ENCODE measurements at regions not wholly inside any gene's neighbourhood (a gene's known extent, or its start where the extent isn't known, plus 50 kb on each side); places are given as distances from the start of the nearest gene placed in this dataset.

DNA sequence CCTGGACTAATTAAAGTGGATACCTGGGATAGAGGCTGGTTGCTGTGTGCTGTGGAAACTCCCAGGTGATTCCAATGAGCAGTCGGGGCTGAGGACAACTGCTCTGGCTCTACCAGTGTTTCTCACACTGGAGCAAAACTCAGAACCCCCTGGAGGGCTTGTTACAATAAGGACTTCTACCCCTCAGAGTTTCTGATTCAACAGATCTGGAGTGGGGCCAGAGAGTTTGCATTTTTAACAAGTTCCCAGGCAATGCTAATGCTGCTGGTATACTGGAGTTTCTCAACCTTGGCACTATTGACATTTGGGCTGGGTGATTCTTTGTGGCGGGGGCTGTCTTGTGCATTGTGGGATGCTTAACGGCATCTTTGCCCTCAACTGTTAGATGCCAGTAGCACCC lies 353.7 kb downstream of the MIAT start:
- Histone ChIP-seq H3K27me3 (ENCODE audit: control insufficient read depth, insufficient read depth, low read length) (peaks cover 15% of the 10 kb centered on the region), H3K9me3 (replicated peaks; ENCODE audit: control insufficient read depth, low read depth, low read length) (peaks cover 6% of the 10 kb centered on the region), H3K4me3 (ENCODE audit: low read length) (no peak overlapping the region), H3K36me3 (ENCODE audit: control insufficient read depth, insufficient read depth, low read length) (no peaks in the 10 kb centered on the region), H3K4me1 (ENCODE audit: control insufficient read depth, insufficient read depth, low read length) (no peaks in the 10 kb centered on the region), H3K27ac (ENCODE audit: low read length) (no peak overlapping the region)
- no peak for DNase-seq
- WGBS (ENCODE audit: insufficient coverage): no CpG with 5 or more reads among the region's 3 CpGs

DNA sequence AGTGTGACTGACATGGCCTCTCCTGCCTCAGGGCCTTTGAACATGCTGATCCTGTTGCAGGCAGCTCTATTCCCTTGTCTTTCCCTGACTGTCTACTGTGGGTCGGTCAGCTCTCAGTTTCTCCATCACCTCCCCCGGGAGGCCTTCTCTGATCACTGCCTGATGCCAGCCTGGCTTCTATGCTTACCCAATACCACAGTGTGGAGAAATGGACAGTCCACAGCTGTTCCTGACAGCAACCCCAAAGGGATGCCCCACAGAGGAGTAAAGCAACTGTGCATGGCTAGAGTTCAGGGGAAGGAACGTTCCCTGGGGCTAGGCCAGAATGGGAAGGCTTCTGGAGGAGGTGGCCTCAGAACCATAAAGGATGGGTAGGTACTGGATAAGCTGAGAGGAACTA lies 354.3 kb downstream of the MIAT start:
- Histone ChIP-seq H3K9me3 (replicated peaks; ENCODE audit: control insufficient read depth, low read depth, low read length) (peaks cover 6% of the 10 kb centered on the region), H3K4me1 (ENCODE audit: control insufficient read depth, insufficient read depth, low read length) (no peaks in the 10 kb centered on the region), H3K27ac (ENCODE audit: low read length) (no peak overlapping the region), H3K36me3 (ENCODE audit: control insufficient read depth, insufficient read depth, low read length) (no peaks in the 10 kb centered on the region), H3K4me3 (ENCODE audit: low read length) (no peak overlapping the region), H3K27me3 (ENCODE audit: control insufficient read depth, insufficient read depth, low read length) (peaks cover 16% of the 10 kb centered on the region)
- DNase-seq: no peak
- 44% methylated on average over 2 of the region's 3 CpGs for WGBS (ENCODE audit: insufficient coverage)

DNA sequence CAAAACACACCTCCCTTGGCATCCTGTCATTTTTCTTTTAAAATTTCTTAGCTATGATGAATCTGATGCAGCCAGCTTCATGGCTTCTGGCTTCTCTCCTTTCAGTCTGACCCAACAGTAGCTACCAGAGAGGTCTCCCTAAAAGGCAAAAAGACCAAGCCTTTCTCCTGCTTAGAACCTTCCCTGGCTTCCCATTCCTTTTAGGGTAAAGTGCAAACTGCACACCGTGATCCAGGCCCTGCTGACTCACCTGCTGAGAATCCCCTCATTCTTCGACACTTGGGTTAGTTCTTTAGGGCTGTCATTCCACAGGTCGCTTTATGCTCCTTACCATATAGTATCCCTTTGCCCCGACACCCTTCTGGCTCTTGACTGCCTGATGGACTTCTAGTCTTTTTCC lies 362.4 kb downstream of the MIAT start:
- H3K9me3 ChIP-seq (replicated peaks; ENCODE audit: control insufficient read depth, low read depth, low read length): no peaks in the 10 kb centered on the region
- H3K27me3 ChIP-seq (ENCODE audit: control insufficient read depth, insufficient read depth, low read length): peaks cover 13% of the 10 kb centered on the region
- WGBS (ENCODE audit: insufficient coverage): 80% methylated on average over 2 of the region's 4 CpGs
- H3K4me1 ChIP-seq (ENCODE audit: control insufficient read depth, insufficient read depth, low read length): no peaks in the 10 kb centered on the region
- no peaks in the 10 kb centered on the region for H3K36me3 ChIP-seq (ENCODE audit: control insufficient read depth, insufficient read depth, low read length)
- H3K27ac ChIP-seq (ENCODE audit: low read length): no peak overlapping the region
- DNase-seq: no peak
- H3K4me3 ChIP-seq (ENCODE audit: low read length): no peak overlapping the region

DNA sequence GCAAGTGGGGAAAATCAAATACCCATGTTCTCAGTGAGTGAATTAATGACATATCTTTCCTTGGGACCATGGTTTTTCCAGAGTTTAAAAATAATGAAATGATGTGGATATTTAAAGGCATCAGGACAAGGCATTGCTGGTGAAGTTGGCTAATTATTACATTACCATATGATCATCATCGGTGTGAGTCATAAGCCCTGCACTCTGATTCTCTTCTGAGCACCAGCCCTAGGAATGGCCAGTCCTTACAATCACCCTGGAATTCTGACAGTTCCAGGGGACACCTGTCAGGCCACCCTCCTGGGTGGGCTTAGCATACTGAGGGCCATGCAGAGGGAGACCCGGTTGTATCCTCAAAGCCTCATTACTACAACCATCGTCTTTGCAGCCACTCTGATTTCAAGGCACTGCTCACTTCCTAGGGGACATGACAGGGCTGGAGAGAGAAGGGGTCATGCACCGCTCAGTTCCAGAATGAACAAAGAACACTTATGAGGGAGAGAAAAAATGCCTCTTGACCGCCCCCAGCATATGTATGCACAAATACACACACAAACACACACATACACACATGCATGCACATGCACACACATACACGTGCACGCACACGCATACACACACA lies 365.0 kb downstream of the MIAT start:
- no peaks in the 10 kb centered on the region for H3K4me1 ChIP-seq (ENCODE audit: control insufficient read depth, insufficient read depth, low read length)
- peaks cover 14% of the 10 kb centered on the region for H3K27me3 ChIP-seq (ENCODE audit: control insufficient read depth, insufficient read depth, low read length)
- no peak overlapping the region for H3K27ac ChIP-seq (ENCODE audit: low read length)
- no peaks in the 10 kb centered on the region for H3K9me3 ChIP-seq (replicated peaks; ENCODE audit: control insufficient read depth, low read depth, low read length)
- no peak for DNase-seq
- WGBS (ENCODE audit: insufficient coverage): 58% methylated on average over 4 of the region's 8 CpGs
- no peak overlapping the region for H3K4me3 ChIP-seq (ENCODE audit: low read length)
- H3K36me3 ChIP-seq (ENCODE audit: control insufficient read depth, insufficient read depth, low read length): no peaks in the 10 kb centered on the region

DNA sequence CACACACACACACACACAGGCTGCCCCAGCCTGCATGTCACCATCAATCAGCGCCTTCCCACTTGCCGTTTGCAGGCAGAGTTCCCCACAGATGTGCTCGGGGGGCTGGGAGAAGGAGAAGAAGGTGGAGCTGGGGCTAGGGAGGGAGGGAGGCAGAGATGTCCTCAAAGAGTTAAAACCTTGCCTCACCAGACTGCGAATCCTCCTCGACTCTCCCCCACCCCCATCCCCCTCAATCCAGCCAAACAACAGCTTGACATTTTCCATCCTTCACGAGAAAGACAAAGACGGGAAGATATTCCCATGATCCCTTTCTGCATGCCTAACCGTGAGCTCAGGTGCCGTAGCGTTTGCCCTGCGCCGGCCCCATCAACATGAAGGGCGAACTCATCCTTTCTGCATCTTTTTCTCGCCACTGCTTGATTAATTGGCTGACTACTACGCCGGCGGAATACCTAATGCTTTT lies 365.5 kb downstream of the MIAT start:
- Histone ChIP-seq H3K27me3 (ENCODE audit: control insufficient read depth, insufficient read depth, low read length) (peaks cover 14% of the 10 kb centered on the region), H3K36me3 (ENCODE audit: control insufficient read depth, insufficient read depth, low read length) (no peaks in the 10 kb centered on the region), H3K4me1 (ENCODE audit: control insufficient read depth, insufficient read depth, low read length) (no peaks in the 10 kb centered on the region), H3K9me3 (replicated peaks; ENCODE audit: control insufficient read depth, low read depth, low read length) (no peaks in the 10 kb centered on the region), H3K4me3 (ENCODE audit: low read length) (no peak overlapping the region), H3K27ac (ENCODE audit: low read length) (no peak overlapping the region)
- 32% methylated on average over 14 of the region's 17 CpGs for WGBS (ENCODE audit: insufficient coverage)
- DNase-seq: no peak

DNA sequence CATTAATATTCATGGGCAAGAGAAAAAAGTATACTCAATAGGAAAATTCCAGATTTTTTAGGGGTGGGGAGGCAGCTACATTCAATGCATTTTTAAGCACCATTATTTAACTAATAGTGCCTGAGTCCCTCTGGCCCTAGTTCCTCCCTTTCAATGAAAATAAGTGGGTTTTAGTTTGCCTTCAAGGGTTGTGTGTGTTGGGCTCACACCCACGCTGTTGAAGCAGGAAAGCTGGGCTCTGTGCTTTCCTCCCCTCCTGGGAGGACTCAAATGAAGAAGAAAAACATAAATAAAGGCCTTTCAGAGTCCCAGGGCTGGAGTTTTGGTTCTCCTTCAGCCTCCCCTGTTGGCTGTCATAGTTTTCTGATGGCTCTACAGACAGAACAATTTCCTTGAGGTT lies 366.2 kb downstream of the MIAT start:
- H3K4me1 ChIP-seq (ENCODE audit: control insufficient read depth, insufficient read depth, low read length): no peaks in the 10 kb centered on the region
- DNase-seq: no peak
- H3K27me3 ChIP-seq (ENCODE audit: control insufficient read depth, insufficient read depth, low read length): peaks cover 14% of the 10 kb centered on the region
- no CpG with 5 or more reads among the region's 1 CpG for WGBS (ENCODE audit: insufficient coverage)
- H3K36me3 ChIP-seq (ENCODE audit: control insufficient read depth, insufficient read depth, low read length): no peaks in the 10 kb centered on the region
- H3K9me3 ChIP-seq (replicated peaks; ENCODE audit: control insufficient read depth, low read depth, low read length): no peaks in the 10 kb centered on the region
- H3K4me3 ChIP-seq (ENCODE audit: low read length): no peak overlapping the region
- H3K27ac ChIP-seq (ENCODE audit: low read length): no peak overlapping the region

DNA sequence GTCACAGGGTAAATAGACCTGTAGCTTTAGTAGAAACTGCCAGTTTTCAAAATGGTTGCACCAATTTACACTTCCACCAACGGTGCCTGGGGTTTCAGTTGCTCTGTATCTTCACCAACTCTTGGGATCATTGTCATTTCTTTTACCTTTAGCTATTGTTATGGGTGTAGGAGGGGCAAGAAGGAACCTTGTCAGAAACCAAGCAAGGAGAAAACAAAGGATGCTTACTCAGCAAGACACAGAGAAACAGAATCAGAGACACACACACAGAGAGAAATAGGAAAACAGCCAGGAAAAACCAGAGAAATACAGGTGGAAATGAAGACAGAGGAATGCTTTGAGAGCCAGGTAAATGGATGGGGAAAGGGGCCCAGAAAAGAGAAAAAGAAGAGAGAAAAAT lies 367.6 kb downstream of the MIAT start:
- DNase-seq: no peak
- Histone ChIP-seq H3K4me3 (ENCODE audit: low read length) (no peak overlapping the region), H3K36me3 (ENCODE audit: control insufficient read depth, insufficient read depth, low read length) (no peaks in the 10 kb centered on the region), H3K27ac (ENCODE audit: low read length) (no peak overlapping the region), H3K27me3 (ENCODE audit: control insufficient read depth, insufficient read depth, low read length) (peaks cover 10% of the 10 kb centered on the region), H3K4me1 (ENCODE audit: control insufficient read depth, insufficient read depth, low read length) (no peaks in the 10 kb centered on the region), H3K9me3 (replicated peaks; ENCODE audit: control insufficient read depth, low read depth, low read length) (peaks cover 4% of the 10 kb centered on the region)
- WGBS (ENCODE audit: insufficient coverage): no CpG with 5 or more reads among the region's 1 CpG

DNA sequence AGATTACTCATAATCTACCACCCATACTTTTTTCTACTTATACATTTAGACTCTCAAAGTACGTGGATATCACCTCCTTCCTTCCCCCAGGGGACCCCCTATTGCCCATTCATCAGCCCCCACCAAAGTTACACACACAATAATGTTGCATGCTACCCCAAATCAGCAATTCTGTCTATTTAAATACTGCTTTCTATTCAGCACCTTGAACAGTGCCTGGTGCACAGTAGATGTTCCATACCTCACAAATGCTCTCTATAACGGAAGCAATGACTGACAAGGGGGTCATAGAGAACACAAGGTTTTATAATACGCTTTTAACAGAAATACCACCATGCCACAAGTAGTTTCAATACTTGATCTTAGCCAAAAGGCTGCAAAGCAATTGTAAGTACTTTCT lies 370.7 kb downstream of the MIAT start:
- Histone ChIP-seq H3K36me3 (ENCODE audit: control insufficient read depth, insufficient read depth, low read length) (no peaks in the 10 kb centered on the region), H3K4me3 (ENCODE audit: low read length) (no peak overlapping the region), H3K9me3 (replicated peaks; ENCODE audit: control insufficient read depth, low read depth, low read length) (peaks cover 4% of the 10 kb centered on the region), H3K27ac (ENCODE audit: low read length) (no peak overlapping the region), H3K4me1 (ENCODE audit: control insufficient read depth, insufficient read depth, low read length) (peaks cover 12% of the 10 kb centered on the region), H3K27me3 (ENCODE audit: control insufficient read depth, insufficient read depth, low read length) (peaks cover 20% of the 10 kb centered on the region)
- no peak for DNase-seq
- WGBS (ENCODE audit: insufficient coverage): 36% methylated on average over 1 of the region's 3 CpGs

DNA sequence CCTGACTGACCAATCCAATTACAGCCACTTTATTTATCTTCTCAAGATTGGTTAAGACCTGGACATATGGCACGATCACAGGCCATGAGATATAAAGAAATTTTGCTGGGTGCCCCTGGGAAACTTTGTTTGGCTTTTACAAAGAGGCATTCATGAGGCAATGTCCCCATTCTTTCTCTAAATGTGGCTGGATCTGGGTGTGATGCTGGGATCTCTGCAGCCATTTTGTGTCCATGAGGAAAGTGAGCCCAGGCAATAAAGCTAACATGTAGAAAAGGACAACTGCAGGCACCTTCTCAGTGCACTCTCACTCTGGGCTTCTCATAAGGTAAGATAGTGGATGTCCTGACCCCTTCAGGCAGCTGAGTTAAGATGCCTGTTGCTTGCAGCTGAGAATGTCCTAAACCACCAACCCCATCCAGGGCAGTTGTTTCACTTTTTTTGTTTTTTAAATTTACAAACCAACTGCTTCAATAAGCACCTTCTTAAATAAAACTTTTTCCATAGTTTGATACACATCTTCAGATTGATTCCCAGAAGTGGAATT lies 372.3 kb downstream of the MIAT start:
- WGBS (ENCODE audit: insufficient coverage): no CpG with 5 or more reads among the region's 1 CpG
- Histone ChIP-seq H3K9me3 (replicated peaks; ENCODE audit: control insufficient read depth, low read depth, low read length) (peaks cover 4% of the 10 kb centered on the region), H3K4me3 (ENCODE audit: low read length) (no peak overlapping the region), H3K4me1 (ENCODE audit: control insufficient read depth, insufficient read depth, low read length) (peaks cover 12% of the 10 kb centered on the region), H3K27ac (ENCODE audit: low read length) (no peak overlapping the region), H3K36me3 (ENCODE audit: control insufficient read depth, insufficient read depth, low read length) (no peaks in the 10 kb centered on the region), H3K27me3 (ENCODE audit: control insufficient read depth, insufficient read depth, low read length) (peaks cover 29% of the 10 kb centered on the region)
- no peak for DNase-seq

DNA sequence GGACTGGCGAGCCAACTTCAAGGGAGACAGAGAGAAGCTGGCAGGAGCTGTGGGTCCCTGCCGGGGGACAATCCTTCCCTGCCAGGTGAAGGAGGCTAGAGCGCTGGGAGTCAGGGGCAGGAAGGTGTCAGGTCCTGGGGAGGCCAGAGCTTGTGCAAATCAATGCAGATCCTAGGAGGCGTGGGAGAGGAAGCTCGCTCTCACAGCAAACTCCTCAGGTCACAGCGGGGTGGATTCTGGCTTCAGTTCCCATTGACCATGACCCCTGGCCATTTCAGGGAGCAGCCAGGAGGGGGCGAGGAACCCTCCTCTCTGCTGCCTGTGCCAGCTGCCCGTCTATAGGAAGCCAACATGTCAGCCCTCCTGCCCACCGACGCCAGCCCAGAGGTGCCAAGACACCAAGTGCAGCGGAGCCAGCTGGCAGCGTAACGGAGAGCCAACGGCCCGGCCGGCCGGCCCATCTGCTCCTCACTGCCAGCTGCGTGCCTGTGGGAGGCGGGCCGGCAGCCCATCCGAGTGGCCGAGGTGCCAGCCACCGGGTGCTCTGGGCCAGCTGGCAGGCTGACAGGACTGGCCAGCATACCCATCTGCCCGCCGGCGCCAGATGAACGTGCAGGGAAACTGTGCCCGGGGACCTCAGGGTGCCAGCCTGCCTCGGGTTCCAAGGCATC lies 374.8 kb downstream of the MIAT start:
- 52% methylated on average over 26 of the region's 29 CpGs for WGBS (ENCODE audit: insufficient coverage)
- Histone ChIP-seq H3K9me3 (replicated peaks; ENCODE audit: control insufficient read depth, low read depth, low read length) (peaks cover 4% of the 10 kb centered on the region), H3K4me1 (ENCODE audit: control insufficient read depth, insufficient read depth, low read length) (peaks cover 12% of the 10 kb centered on the region), H3K36me3 (ENCODE audit: control insufficient read depth, insufficient read depth, low read length) (no peaks in the 10 kb centered on the region), H3K27ac (ENCODE audit: low read length) (no peak overlapping the region), H3K4me3 (ENCODE audit: low read length) (no peak overlapping the region), H3K27me3 (ENCODE audit: control insufficient read depth, insufficient read depth, low read length) (peaks cover 27% of the 10 kb centered on the region)
- peak; percentile 76 for DNase-seq
